ENCODE measurements at regions not wholly inside any gene's neighbourhood (a gene's known extent, or its start where the extent isn't known, plus 50 kb on each side); places are given as distances from the start of the nearest gene placed in this dataset.

DNA sequence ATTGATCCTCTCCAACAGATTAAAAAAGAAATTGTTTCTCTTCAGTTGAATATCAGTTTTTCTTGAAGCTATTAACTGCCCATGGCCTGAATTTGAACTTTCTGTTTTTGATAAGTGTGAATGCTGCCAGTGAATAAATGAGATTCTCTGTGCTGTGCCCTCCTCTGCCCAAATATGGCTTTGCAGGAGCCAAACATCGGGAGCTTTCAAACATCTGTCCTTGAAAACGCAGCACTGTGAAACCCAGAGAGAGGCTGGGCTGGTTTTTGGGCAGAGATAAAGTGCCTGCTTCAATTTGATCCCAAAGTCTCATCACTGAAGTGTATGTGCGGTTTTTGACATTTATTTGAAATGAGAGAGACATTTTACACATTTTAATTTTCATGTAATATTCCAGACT, 268.3 kb upstream of the SHH start:
- TF ChIP-seq, protein P1, sequence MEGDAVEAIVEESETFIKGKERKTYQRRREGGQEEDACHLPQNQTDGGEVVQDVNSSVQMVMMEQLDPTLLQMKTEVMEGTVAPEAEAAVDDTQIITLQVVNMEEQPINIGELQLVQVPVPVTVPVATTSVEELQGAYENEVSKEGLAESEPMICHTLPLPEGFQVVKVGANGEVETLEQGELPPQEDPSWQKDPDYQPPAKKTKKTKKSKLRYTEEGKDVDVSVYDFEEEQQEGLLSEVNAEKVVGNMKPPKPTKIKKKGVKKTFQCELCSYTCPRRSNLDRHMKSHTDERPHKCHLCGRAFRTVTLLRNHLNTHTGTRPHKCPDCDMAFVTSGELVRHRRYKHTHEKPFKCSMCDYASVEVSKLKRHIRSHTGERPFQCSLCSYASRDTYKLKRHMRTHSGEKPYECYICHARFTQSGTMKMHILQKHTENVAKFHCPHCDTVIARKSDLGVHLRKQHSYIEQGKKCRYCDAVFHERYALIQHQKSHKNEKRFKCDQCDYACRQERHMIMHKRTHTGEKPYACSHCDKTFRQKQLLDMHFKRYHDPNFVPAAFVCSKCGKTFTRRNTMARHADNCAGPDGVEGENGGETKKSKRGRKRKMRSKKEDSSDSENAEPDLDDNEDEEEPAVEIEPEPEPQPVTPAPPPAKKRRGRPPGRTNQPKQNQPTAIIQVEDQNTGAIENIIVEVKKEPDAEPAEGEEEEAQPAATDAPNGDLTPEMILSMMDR (conservative IDR thresholded peaks at IDR 0.05 in 1 of 2, IDR thresholded peaks at IDR 0.05 in 1 of 2; ENCODE audit: extremely low read depth in 1 of 2, insufficient read depth in 1 of 2, low read depth in 1 of 2, low read length in 2 of 2): no peak
- TF ChIP-seq EZH2 (IDR thresholded peaks at IDR 0.05; ENCODE audit: borderline replicate concordance, low read length): no peak

Measured in mammary epithelial cell (primary cell).